ENCODE measurements at regions not wholly inside any gene's neighbourhood (a gene's known extent, or its start where the extent isn't known, plus 50 kb on each side); places are given as distances from the start of the nearest gene placed in this dataset.
"Not testable (repeated sequence)": the region's sequence is repeated elsewhere in the genome, so short reads cannot be mapped to it uniquely, and the experiment has no call there.

- DNase-seq (ENCODE audit: low read depth) = not testable (repeated sequence)
These were observed 361.3 kb downstream of the MATN1 start for GRCh38 chr1:30361890-30362602.

DNA sequence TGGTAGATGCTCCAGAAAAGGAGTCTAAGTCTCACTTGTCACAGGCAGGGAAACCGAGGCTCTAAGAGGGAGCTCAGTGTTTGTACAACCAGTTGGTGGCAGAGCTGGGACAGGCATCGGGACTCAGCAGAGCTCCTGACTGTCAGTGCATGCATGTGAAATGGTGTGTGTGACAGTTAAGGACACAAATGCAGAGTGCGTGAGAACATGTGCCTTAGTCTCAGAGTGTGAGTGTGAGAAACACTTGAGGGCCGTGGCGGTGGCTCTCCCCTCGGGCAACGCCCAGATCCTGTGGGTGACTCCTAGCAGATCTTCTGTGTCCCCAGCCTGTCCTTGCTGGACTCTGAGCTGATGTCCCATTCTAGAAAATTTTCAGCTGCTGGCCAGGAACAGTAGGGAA is 362.6 kb downstream of the MATN1 start:
- DNase-seq (ENCODE audit: low read depth) = no peak

GRCh38 chr1:30360281-30360680 is 363.1 kb downstream of the MATN1 start:
- no peak for DNase-seq (ENCODE audit: low read depth)

DNA sequence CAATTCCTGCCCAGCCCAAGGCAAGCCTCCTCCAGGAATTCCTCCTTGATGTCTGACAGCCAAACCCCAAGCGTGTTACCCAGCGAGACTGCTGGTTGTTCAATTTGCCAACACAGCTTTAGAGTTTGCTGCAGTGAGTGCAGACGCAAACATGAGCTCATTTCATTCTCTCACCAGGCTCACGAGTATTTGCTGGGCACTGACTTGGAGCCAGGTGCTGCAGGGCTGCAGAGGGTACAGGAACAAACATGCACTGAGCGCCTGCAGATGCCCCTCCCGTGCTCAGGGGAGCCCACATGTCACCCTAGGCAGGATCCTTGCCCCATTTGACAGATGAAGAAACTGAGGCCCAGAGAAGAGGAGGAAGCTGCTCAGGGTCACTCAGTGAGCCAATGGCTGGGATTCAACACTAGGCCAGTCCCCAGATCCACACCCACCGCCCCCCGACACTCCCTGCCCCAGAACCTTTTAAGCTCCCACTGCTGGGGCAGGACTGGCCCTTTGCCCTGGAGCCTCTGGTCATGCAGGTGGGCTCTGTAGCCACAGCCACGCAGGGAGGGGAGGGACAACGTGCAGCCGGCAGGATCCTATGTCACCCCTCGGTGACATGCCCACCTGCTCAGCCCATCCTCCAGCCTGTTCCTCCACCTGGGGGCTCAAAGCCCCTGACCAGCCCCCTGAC is 363.7 kb downstream of the MATN1 start:
- no peak for DNase-seq (ENCODE audit: low read depth)

DNA sequence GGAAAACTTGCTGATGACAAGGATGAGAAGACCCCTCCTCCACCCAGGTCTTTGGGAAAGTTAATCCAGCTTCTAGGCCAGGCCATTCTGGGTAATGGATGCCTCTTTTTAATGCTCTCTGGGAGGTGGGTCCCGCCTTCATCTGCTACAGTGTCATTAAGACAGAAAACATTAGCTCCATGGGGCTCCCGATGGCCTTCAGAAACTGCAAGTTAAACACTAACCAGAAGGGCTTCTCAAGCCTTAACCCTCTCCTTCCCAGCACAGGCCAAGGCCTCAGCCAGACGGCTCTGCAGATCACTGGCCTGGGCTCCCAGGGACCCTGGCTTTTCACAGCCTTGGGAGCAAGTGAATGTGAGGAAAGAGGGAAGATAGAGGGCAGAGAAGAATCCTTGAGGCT is 364.9 kb downstream of the MATN1 start:
- DNase-seq (ENCODE audit: low read depth) = no peak

- no peak for DNase-seq (ENCODE audit: low read depth)
These were observed 366.5 kb downstream of the MATN1 start for GRCh38 chr1:30356839-30357238.

DNA sequence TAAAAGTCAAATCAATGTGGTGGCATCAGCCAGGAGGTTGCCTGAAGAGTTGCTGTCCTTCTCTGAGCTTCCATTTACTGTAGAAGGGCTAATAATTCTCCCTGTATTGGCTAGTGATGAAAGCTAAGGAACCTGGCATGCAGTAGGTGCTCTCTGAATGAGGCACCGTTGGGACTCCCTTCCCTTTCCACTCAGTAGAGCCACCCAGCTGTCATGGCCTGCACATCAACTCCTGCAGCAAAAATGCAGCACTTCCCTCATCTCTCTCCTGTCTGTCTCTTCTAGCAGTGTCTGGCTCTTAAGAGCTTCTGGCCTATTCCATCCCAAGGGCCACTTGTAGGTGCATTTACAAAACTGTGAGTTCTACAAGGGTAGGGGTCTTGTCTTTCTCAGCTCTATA is 369.0 kb downstream of the MATN1 start:
- DNase-seq (ENCODE audit: low read depth) = no peak

DNA sequence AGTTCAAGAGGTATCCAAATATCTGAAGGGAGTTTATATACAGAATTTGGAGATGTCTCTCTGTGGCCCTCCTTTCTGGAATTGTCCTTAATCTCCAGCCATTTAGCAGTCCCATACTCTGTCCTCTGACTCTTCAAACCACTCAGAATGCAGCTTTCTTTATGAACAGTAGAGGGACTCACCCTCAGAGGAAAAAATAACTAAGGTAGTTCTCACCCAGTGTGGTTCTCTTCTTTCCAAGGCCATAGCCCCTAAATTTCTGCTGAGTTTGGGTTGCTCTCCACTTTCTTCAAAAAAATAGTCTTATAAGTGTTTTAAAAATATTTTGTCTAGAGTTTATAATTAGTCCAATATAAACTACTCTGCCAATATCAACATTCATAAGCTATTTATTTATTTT is 369.7 kb downstream of the MATN1 start:
- DNase-seq (ENCODE audit: low read depth) = peak; percentile 9

- DNase-seq (ENCODE audit: low read depth) = no peak
These were observed 375.2 kb downstream of the MATN1 start for GRCh38 chr1:30348147-30348546.

GRCh38 chr1:30345491-30346130 is 377.8 kb downstream of the MATN1 start:
- DNase-seq (ENCODE audit: low read depth) = no peak

DNA sequence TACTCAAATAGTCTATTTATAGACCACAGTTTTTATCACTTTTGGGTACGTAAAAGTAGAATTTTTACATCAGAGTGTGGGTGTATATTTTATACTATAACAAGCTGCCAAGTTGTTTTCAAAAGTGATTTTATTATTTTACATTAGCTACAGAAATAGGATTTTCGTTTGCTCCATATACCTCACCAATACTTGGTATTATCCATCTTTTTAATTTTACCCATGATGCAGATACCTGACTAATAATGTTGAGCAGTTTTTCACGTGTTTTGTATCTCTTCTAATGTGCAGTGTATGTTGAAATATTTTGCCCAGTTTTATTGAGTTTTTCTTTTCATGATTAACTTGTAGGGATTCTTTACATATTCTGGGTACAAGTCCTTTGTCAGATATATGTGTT is 379.8 kb downstream of the MATN1 start:
- DNase-seq (ENCODE audit: low read depth) = no peak

DNA sequence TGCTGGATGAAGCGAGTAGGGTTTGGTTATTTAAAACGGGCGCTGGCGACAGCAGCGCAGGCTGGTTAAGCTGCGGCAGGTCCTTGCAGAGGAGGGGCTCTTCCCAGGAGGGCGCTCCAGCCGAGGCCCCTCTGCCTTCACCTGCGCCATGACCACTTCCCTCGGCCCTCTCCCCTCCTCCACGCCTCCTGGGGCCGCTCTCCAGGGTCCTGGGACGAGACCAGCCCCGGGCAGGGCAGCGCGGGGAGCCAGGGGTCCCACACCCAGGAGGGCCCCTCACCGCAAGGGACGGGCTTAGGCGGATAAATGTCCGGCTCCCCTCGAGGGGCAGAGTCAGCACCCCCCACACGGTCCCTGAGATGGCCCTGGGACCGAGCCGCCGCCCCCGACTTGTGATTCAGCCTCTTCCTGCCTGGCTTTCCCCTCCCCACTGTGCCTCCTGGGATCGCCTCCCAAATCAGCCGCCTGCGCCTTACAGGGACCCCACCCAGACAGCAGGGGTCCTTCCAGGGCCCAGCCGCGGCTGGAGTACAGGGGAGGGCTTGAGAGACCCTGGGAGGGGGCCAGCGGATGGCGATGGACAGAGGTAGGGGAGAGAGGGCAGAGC is 380.7 kb downstream of the MATN1 start:
- no peak for DNase-seq (ENCODE audit: low read depth)

- DNase-seq (ENCODE audit: low read depth) = no peak
These were observed 382.5 kb downstream of the MATN1 start for GRCh38 chr1:30340934-30341333.

DNA sequence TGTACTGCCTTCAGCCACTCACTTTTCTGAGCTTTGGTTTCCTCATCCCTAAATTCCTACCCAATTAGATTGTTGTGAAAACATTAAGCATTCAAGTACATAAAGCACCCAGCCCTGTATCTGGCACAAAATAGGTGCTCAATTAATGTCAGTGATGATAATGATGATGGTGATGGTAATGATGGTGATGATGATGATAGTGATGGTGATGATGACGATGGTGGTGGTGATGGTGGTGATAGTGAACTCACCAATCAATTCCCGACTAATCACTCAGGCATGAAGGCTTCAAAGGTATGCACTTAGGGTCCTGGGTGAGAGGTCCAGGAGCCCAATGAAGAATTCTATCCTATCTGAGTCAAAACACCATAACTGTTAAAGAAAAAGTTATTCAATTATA is 383.5 kb downstream of the MATN1 start:
- DNase-seq (ENCODE audit: low read depth) = no peak

DNA sequence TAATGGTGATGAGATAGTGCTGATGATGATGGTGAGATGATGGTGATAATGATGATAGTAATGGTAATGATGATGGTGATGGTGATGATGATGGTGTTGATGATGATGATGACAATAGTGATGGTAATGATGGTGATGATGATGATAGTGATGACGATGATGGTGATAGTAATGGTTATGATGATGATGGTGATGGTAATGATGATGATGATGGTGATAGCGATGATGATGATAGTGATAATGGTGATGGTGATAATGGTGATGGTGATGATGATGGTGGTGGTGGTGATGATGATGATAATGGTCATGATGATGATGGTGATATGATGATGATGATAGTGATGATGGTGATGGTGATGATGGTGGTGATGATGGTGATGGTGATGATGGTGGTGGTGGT is 384.6 kb downstream of the MATN1 start:
- no peak for DNase-seq (ENCODE audit: low read depth)

- DNase-seq (ENCODE audit: low read depth) = no peak
These were observed 386.1 kb downstream of the MATN1 start for GRCh38 chr1:30337324-30337620.

DNA sequence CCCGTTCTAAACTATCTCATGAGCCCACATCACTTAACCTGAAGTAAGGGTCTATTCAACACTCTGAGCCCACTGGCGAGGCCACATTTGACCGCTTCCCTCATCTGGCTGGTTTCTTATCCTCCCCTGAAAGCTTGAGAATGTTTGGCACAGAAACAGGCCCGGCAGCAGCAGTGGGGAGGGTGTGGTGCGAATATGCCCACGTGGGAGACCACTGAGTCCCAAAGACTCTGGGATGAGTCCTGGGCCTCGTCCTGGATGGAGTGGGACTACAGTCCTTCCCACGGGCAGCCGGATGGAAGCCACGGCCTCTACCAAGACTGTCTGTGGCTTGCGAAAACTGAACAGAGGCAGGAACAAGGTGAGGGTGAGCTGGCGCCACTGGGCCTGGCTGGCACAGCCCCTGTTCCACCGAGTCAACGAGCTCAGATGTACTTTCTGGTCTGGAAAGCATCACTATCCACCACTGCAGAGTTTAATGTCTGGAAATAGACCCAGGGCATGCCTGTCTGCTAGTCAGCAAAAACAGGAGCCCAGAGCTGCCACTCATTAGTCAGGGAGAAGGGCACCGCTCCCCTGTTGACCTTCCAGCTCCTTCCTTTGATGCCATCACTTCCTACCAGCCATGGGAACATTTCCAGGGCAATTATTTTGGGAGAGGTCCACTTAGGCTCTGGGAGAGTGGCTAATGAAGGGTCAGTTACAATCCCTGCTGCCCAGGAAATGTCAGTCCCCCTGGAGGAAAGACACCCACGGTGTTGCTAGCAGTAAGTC is 386.6 kb downstream of the MATN1 start:
- no peak for DNase-seq (ENCODE audit: low read depth)

DNA sequence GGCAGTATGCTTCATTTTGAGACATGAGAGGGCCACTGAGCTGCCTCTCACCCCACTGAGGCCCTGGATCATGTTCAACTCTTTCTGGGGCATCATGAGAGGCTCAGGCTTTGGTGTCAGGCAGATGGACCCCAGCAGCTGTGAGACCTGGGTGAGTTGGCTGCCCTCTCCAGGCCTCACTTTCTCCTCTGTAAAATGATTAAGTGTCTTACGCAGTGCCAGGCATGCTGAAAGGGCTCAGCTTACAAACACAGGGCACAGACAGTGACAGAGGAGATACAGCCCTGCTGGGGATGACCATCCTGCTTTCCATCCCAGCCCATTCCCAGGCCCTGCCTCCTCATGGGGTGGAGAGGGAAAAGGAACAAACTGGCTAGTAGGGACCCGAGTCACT is 387.4 kb downstream of the MATN1 start:
- no peak for DNase-seq (ENCODE audit: low read depth)

GRCh38 chr1:30335389-30335996 is 387.9 kb downstream of the MATN1 start:
- peak; percentile 13 for DNase-seq (ENCODE audit: low read depth)

DNA sequence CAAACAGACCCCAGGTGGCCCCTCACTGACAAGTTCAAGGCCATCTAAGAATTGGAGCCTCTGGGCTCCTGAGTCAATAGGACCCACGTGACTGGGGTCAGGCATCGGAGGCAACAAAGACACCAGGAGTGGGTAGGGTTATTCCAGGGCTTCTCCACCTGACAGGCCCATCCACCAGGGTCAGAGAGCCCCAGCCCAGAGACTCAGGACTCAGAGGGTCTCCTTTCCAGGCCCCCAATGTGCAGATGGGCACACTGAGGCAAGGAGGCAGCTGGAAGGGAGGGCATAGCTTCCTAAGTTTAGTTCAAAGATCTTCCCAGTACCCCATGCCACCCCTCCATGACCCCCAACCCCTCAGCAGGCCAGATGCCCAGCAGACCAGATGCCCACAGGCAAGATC is 388.6 kb downstream of the MATN1 start:
- DNase-seq (ENCODE audit: low read depth) = no peak

All from M059J (cell line).